ENCODE measurements at regions not wholly inside any gene's neighbourhood (a gene's known extent, or its start where the extent isn't known, plus 50 kb on each side); places are given as distances from the start of the nearest gene placed in this dataset.
A peak's percentile ranks its signal among the peaks of the same experiment; 100 is the strongest.

GRCh38 chr6:19979059-19979458, 141.9 kb downstream of the ID4 start:
- no peak for DNase-seq

DNA sequence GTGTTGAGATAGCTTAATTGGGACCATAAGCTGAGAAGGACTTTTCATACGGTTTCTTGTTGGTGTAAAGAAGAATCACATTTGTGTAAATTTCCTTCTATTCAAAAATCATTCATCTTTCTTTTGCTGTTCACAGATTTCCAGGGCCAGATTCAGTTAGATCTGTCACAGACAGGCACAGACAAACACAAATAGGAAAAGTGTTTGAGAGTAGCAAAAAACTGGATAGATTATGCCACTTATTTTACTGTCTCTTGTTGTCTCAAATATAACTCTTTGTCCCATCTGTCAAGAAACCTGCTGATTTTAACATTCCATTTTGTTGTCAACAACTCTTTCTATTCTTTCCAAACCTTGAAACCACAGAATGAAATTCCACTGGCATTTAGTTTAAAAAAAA, 142.8 kb downstream of the ID4 start:
- no peak for DNase-seq

DNA sequence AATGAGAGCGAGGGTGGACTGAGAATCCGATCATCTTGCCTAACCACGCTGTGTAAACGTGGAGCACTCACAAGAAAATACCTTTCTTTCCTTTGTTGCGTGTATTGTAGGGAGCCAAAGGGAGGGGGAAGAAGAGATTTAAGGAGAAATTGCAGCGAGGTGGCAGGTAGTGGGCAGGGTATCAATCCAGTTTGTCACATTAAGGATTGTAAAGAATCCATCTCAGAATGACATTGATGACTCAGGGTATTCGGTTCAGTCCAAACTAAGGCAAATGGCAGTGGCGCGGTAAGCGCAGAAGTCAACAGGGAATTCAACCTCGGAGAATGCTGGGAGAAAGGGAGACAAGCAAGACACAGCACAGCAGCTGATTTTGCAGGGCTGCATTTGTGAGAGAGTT, 146.2 kb downstream of the ID4 start:
- DNase-seq: no peak

DNA sequence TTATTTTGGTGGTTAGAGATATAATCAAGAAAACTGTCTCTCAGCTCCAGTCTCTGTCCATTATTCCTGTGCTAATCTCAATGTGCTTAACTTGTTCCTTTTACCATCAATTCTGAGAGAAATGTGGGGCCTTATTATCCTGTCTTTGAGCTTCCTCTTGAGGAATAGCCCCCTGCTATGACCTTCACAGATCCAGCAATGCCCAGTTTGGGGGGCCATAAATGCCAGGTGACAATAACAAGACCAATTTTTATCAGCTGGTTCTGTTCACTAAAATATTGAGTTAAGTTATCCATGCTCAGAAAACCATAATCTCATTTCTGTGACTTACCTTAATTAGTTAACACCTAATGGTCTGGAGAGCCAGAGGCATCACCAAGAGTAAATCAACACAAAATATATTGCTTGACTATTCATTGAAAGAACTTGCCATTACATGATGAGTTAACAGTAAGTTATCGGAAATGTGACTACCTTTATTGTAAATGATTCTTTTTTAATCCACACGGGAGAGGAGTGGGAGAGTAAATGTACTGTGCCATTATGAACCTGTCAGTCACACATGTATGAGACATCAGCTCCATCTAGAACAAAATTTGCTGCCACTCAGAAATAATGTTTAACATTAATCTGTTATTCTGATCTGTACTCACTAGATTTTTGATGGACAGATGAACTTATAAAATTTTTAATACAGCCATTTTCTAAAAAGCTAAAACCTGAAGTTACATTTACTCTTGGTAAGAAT, 149.7 kb downstream of the ID4 start:
- no peak for DNase-seq

DNA sequence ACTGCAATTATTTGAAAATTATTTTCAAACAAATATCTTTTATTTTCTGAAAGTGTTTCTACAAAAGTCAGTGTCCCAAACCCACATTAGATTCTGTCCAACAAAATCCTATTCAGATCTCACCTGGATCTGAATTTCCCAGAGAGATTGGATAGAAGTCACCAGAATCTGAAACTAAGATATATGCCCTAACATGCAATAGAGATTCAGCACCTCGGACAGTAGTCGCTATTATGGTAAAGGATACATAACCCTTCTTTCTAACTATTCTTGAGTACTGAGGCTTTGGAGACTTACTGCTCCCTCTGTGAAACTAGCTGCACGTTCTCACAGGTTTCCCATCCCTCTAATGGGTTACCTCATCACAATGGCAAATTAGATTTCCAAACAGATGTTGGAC, 151.4 kb downstream of the ID4 start:
- no peak for DNase-seq

GRCh38 chr6:19991176-19991575, 154.0 kb downstream of the ID4 start:
- no peak for DNase-seq

DNA sequence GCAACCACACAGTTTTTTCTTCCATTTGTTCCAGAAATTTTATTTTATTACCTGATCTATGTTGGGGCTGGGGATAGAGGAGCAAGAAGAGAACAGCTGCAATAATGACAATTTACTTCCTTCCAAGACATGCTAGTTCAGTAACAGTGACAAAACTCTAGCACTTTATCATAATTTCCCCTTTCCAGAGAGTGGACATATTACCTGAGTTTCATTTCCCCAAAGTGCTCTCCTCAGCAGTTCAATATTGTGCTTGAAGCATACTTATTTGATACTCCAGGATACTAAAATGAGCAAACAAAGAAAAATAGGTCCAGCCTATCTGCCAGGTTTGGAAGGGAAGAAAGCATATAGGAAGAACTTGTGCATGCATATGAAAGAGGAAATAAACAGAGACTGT, 157.7 kb downstream of the ID4 start:
- DNase-seq: no peak

GRCh38 chr6:19995575-19996257, 158.5 kb downstream of the ID4 start:
- no peak for DNase-seq

DNA sequence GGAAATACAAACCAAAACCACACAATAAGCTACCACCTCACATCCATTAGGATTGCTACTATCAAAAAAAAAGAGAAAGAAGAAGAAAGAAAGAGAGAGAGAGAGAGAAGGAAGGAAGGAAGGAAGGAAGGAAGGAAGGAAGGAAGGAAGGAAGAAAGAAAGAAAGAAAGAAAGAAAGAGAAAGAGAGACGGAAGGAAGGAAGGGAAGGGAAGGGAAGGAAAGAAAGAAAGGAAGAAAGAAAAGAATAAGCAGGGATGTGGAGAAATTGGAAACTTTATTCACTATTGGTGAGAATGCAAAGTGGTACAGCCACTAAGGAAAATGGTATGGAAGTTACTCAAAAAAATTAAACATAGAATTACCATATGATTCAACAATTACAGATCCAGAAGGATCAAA, 159.9 kb downstream of the ID4 start:
- no peak for DNase-seq

DNA sequence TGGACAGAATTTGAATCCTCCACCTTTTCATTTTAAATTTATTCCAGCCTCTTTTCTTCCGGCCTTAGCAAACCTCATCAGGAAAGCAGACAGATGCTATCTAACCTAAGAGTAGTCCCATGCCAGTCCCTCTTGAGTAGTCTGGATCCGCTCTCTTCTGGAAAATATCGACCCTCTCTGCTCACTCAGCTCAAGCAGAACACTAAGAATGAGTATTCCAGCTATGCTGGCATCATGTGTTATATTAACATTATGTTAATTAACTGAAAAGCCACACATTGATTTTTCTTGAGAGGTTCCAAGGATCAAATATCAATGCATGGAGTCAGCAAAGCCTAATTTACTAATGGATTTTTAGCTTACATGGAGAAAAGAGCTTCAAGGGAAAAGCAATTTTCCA, 161.4 kb downstream of the ID4 start:
- no peak for DNase-seq

- no peak for DNase-seq
Observed at GRCh38 chr6:19999319-20000191, 162.4 kb downstream of the ID4 start.

- no peak for DNase-seq
Observed at GRCh38 chr6:20001286-20001685, 164.1 kb downstream of the ID4 start.

DNA sequence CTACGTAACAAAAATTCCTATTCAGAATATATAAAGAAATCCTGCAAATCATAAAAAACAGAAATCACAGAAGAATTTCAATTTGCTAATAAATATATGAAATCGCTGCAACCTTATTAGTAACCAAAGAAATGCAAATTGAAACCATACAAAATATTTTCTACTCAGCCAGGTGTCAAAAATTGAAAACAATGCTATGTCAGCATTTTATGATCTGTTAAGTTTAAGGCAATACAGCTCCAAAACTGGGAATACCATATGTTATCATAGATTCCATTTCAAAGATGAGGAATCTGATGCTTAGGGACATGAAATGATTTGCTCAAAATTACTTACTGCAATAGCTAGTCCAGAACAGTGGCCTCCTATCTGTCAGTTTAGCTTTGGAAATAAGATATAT, 168.9 kb downstream of the ID4 start:
- DNase-seq: no peak

- no peak for DNase-seq
Observed at GRCh38 chr6:20008131-20008530, 171.0 kb downstream of the ID4 start.

DNA sequence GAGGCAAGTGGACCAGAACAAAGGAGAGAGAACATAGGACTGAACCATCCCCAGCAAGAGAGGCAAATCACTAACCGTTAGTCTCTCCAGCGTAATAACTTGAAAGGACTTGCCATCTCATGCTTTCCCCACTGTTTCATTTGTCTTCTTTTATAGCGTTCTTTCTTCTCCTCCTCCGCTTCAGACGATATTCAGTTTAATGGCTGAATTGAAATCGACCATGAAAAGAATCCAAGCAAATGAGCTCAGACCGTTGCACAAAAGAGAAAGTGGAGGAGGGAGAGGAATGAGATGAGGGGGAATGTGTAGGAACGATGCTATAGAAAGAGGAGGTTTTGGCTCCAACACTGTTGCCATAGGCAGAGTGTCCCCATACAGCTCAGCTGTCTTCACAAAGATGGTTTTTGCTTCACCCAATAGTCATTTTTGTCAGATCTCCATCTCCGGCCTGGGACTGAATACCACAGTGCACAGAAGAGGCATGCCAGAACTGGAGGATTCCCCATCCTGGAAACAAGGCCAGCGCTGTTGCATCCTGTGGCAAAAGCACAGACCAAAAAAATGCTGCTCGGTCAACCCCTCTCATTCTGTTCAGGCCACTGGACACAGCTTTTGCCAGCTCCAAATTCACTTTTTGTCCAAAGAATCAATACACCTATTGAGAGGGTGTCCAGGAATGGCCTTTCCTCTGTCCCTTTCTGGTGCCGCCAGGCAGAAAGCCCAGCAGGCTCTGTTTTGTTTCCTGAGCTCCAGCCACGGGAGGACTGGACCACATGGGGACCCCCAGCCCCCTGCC, 176.1 kb downstream of the ID4 start:
- no peak for DNase-seq

- no peak for DNase-seq
Observed at GRCh38 chr6:20014508-20014907, 177.3 kb downstream of the ID4 start.

DNA sequence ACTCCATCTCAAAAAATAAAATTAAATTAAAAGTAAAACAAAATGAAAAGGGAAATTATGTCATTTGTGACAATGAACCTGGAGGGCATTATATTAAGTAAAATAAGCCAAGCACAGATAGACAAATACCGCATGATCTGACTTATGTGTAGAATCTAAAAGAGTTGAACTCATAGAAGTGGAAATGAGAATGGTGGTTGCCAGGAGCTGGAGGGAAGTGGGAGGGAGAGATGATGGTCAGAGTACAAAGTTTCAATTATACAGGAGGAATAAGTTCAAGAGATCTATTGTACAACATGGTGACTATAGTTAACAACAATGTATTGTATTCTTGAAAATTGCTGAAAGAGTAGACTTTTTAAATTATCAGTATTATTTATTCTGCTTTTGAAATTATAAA, 183.4 kb downstream of the ID4 start:
- no peak for DNase-seq

DNA sequence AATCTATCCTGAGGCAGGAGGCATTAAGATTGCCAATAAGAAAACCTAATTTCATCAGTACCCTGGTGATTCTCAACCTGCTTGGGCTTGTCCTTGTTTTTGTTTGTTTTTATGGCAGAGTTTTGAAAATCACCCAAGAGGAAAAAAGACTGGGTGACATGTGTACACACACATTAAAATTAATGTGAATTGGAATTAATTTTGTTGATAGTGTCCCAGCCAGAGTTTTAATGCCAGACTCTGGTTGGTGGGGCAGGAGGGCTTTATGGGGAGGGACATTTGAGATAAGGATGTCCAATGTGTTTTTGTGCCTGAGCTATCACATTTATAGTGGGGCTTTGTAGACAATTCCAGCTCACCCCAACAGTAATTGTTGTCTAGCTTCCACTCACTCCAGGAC, 184.6 kb downstream of the ID4 start:
- no peak for DNase-seq

- DNase-seq: peak; percentile 5 to 23
Observed at GRCh38 chr6:20023549-20024315, 186.6 kb downstream of the ID4 start.

DNA sequence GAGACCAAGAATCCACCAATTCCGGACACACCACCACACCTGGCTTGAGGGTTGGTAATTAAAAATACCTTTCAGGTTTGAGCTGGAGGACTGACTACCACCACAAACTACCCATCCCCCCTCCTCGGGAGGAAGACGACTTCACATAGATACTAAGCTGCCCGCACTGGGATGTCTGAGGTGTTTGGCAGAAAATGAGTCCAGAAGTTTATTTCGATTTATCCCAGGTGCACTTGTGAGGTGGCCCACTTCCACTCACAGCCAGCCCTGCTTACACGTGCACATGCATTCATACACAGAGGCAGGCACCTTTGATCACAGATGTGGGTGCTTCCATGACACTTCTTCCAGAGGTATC, 187.1 kb downstream of the ID4 start:
- DNase-seq: no peak

GRCh38 chr6:20024978-20025377, 187.3 kb downstream of the MBOAT1 start:
- DNase-seq: no peak

- no peak for DNase-seq
Observed at GRCh38 chr6:20025681-20026080, 186.6 kb downstream of the MBOAT1 start.
